Naive thymus-derived CD4-positive, alpha-beta T cell (primary cell): ENCODE measurements at regions not wholly inside any gene's neighbourhood (a gene's known extent, or its start where the extent isn't known, plus 50 kb on each side); places are given as distances from the start of the nearest gene placed in this dataset.

ENCODE experiments used
- ATAC-seq: fragments of 150-1000 bp; cut with Tn5 transposase; 2 replicates; pipeline ENCODE4 v1.10.0; 2021; ENCODE audit warnings: mild to moderate bottlenecking, moderate library complexity
- CTCF ChIA-PET: fragments of 350-600 bp; sonication (Branson Sonifier 250); formaldehyde crosslinking; loops from one replicate; lab custom pipeline; 2021; ENCODE audit warnings: antibody characterized with exemption; lab: Charles Lee
- POLR2A ChIA-PET: fragments of 350-600 bp; sonication (Branson Sonifier 250); formaldehyde crosslinking; loops from one replicate; lab custom pipeline; 2021; ENCODE audit warnings: antibody characterized with exemption, inconsistent platforms; lab: Charles Lee
- DNase-seq, 9 donors: peaks; one replicate each; pipeline versions ENCODE4 v3.0.0 to v3.0.0-alpha.2; 2020 to 2022; ENCODE audit warnings: mixed read lengths in 1 of 9
- H3K27ac ChIP-seq: one replicate; pipeline ENCODE4 v1.7.0; 2013; ENCODE audit warnings: mild to moderate bottlenecking, low read depth, low read length, moderate library complexity
- H3K27me3 ChIP-seq, 2 donors: one replicate each; pipeline ENCODE4 v1.7.0; 2013; ENCODE audit warnings: low read length in 2 of 2, mild to moderate bottlenecking in 2 of 2, moderate library complexity in 2 of 2; ENCODE audit not compliant: control insufficient read depth in 2 of 2, insufficient read depth in 2 of 2
- H3K36me3 ChIP-seq, 3 experiments: 1 replicate in 2 of 3; 2 replicates in 1 of 3; pipeline ENCODE4 v1.7.0; 2013; ENCODE audit warnings: low read length in 3 of 3, mild to moderate bottlenecking in 3 of 3, moderate library complexity in 1 of 3; ENCODE audit not compliant: insufficient read depth in 3 of 3, control insufficient read depth in 2 of 3
- H3K4me1 ChIP-seq, 2 donors: one replicate each; pipeline ENCODE4 v1.7.0; 2013; ENCODE audit warnings: low read length in 2 of 2, mild to moderate bottlenecking in 2 of 2, moderate library complexity in 1 of 2; ENCODE audit not compliant: control insufficient read depth in 2 of 2, insufficient read depth in 2 of 2
- H3K4me3 ChIP-seq: 2 replicates; pipeline ENCODE4 v1.7.0; 2013; ENCODE audit warnings: mild to moderate bottlenecking, low read length
- H3K9me3 ChIP-seq, 3 experiments: 1 replicate in 2 of 3; 2 replicates in 1 of 3; pipeline ENCODE4 v1.7.0; 2013; ENCODE audit warnings: low read length in 3 of 3; ENCODE audit not compliant: control insufficient read depth in 2 of 3
- H3K27ac Mint-ChIP-seq, 9 donors: one replicate each; pipeline ENCODE4 v1.8.0; 2020 to 2022; ENCODE audit warnings: mixed read lengths in 9 of 9, mild to moderate bottlenecking in 8 of 9, moderate library complexity in 5 of 9, inconsistent platforms in 2 of 9
- H3K27me3 Mint-ChIP-seq, 5 donors: one replicate each; pipeline ENCODE4 v1.8.0; 2021 to 2022; ENCODE audit warnings: mixed read lengths in 5 of 5, mild to moderate bottlenecking in 1 of 5
- H3K36me3 Mint-ChIP-seq, 5 donors: one replicate each; pipeline ENCODE4 v1.8.0; 2020 to 2022; ENCODE audit warnings: mixed read lengths in 5 of 5, mild to moderate bottlenecking in 3 of 5, inconsistent platforms in 1 of 5
- H3K4me1 Mint-ChIP-seq, 7 donors: one replicate each; pipeline ENCODE4 v1.8.0; 2020 to 2022; ENCODE audit warnings: mixed read lengths in 7 of 7, mild to moderate bottlenecking in 3 of 7, inconsistent platforms in 1 of 7
- H3K4me3 Mint-ChIP-seq, 10 donors: one replicate each; pipeline ENCODE4 v1.8.0; 2020 to 2022; ENCODE audit warnings: mild to moderate bottlenecking in 10 of 10, mixed read lengths in 10 of 10, moderate library complexity in 6 of 10, inconsistent platforms in 2 of 10
- H3K9me3 Mint-ChIP-seq, 11 donors: one replicate each; pipeline ENCODE4 v1.8.0; 2020 to 2022; ENCODE audit warnings: mixed read lengths in 11 of 11, mild to moderate bottlenecking in 4 of 11, inconsistent platforms in 1 of 11, moderate library complexity in 1 of 11
- intact Hi-C, 2 donors: fragments of 100-400 bp; cut with micrococcal nuclease; formaldehyde crosslinking; loops; one replicate each; pipeline ENCODE4 v1.15.1; 2023

GRCh38 chr2:64237266-64237665, 93.0 kb upstream of the PELI1 start:
- intact Hi-C loops = no loop called here
- peaks cover 0 to 17% (median 0%) of the 10 kb centered on the region in 5 donors for H3K27me3 Mint-ChIP-seq
- POLR2A ChIA-PET = interaction anchor here (0.6 to 1.2 kb wide), 4 partner anchors 27 to 173 kb away, joined by 3 to 6 read pairs (median 3); no protein-coding TSS in a partner anchor
- no peaks in the 10 kb centered on the region for H3K27me3 ChIP-seq
- CTCF ChIA-PET = no interaction called here
- no peaks in the 10 kb centered on the region for H3K36me3 ChIP-seq
- no peak overlapping the region for H3K4me3 ChIP-seq
- DNase-seq (no peak), ATAC-seq (no peak)
- no peak overlapping the region for H3K27ac ChIP-seq
- H3K36me3 Mint-ChIP-seq = peaks cover 0 to 16% (median 7%) of the 10 kb centered on the region in 5 donors
- peaks cover 0 to 5% (median 0%) of the 10 kb centered on the region in 7 donors for H3K4me1 Mint-ChIP-seq
- H3K27ac Mint-ChIP-seq = no peak overlapping the region
- H3K4me1 ChIP-seq = no peaks in the 10 kb centered on the region
- H3K9me3 Mint-ChIP-seq = peaks cover 0 to 5% (median 0%) of the 10 kb centered on the region in 11 donors
- no peaks in the 10 kb centered on the region for H3K9me3 ChIP-seq
- no peak overlapping the region for H3K4me3 Mint-ChIP-seq

- DNase-seq (no peak), ATAC-seq (no peak)
- Mint-ChIP-seq H3K36me3 (peaks cover 0 to 17% (median 7%) of the 10 kb centered on the region in 5 donors), H3K27me3 (peaks cover 0 to 22% (median 0%) of the 10 kb centered on the region in 5 donors), H3K9me3 (peaks cover 0 to 5% (median 0%) of the 10 kb centered on the region in 11 donors), H3K4me1 (peaks cover 0 to 6% (median under 1%) of the 10 kb centered on the region in 7 donors), H3K27ac (no peak overlapping the region), H3K4me3 (no peak overlapping the region)
- intact Hi-C loops = no loop called here
- Histone ChIP-seq H3K27ac (no peak overlapping the region), H3K27me3 (no peaks in the 10 kb centered on the region), H3K4me3 (no peak overlapping the region), H3K4me1 (no peaks in the 10 kb centered on the region), H3K36me3 (no peaks in the 10 kb centered on the region), H3K9me3 (no peaks in the 10 kb centered on the region)
- CTCF ChIA-PET = no interaction called here
- POLR2A ChIA-PET = no interaction called here
Measured at GRCh38 chr2:64238799-64239198, 94.6 kb upstream of the PELI1 start.

DNA sequence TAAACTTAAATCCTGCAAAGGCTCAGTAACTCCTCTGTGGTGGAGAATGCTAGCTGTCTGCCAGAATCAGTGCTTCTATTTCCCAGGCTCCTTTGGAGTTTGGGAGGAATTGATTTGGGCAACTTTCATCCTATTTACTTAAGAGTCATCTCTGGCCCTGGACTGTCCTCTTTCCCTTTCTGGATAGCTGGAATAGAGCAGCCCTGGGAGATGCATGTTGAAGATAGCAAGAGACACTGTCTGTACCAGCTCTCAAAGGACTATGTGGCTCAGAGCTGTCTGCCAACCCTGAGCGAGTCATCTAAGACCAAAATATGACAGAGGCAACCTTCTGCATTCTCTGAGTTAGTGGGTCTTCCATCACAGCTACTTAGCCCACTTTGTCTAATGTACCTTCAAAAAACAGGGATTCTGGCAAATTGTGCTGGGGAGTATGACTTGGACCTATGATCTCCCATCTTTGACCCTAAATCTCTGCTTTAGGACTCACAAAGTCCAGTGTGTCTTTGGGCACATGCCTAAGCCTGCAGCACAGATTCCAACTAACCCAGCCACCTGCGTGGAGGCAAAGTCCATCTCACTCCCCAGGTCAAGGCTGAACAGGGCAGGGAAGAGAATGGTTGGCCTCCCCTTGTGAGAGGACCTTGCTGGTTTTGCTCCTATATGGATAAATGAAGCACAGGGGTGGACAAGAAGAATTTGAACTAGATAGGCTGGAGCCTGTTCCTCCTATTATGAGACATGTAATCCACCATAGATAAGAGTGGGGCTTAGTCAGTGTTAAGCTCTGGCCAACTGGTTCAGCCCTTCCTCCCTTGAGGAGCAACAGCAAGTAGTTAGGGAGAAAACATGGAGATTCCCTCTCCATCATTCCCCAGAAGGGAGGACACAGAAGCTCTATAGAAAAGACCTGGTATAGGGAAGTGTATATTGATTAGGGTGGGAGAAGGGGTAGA, 99.1 kb upstream of the PELI1 start:
- Histone ChIP-seq H3K36me3 (no peaks in the 10 kb centered on the region), H3K27ac (no peak overlapping the region), H3K4me1 (no peaks in the 10 kb centered on the region), H3K27me3 (no peaks in the 10 kb centered on the region), H3K4me3 (no peak overlapping the region), H3K9me3 (no peaks in the 10 kb centered on the region)
- H3K27ac Mint-ChIP-seq = no peak overlapping the region
- H3K36me3 Mint-ChIP-seq = peaks cover 0 to 12% (median 5%) of the 10 kb centered on the region in 5 donors
- peaks cover 0 to 25% (median 0%) of the 10 kb centered on the region in 5 donors for H3K27me3 Mint-ChIP-seq
- H3K4me1 Mint-ChIP-seq = peaks cover 0 to 6% (median 0%) of the 10 kb centered on the region in 7 donors
- intact Hi-C loops = no loop called here
- DNase-seq (no peak), ATAC-seq (no peak)
- H3K9me3 Mint-ChIP-seq = peaks cover 0 to 7% (median 0%) of the 10 kb centered on the region in 11 donors
- POLR2A ChIA-PET = interaction anchor here (0.7 to 1.5 kb wide), 2 partner anchors 17 to 22 kb away, joined by 3 to 4 read pairs; no protein-coding TSS in a partner anchor
- H3K4me3 Mint-ChIP-seq = no peak overlapping the region
- CTCF ChIA-PET = interaction anchor here (0.6 kb wide), 1 partner anchor 160 kb away, joined by 3 read pairs; no protein-coding TSS in a partner anchor

DNA sequence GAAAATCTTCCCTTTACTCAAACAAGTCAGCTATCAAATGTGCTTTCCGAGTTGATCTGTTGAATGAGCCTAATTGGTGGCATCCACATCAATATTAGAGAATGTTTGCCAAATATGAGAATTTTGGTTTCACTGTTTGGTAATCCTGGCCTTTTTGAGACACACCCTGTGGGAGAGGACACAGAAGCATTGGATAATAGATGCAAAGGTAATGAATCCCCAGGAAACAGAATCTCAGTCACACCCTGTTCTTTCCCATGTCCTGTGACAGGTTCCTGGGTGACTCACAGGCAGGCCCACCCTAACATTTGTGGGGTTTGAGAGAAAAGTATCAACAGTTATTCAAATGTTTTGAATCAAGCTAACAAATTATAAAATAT, 99.8 kb upstream of the PELI1 start:
- Mint-ChIP-seq H3K36me3 (peaks cover 0 to 10% (median 3%) of the 10 kb centered on the region in 5 donors), H3K27ac (no peak overlapping the region), H3K9me3 (peaks cover 0 to 8% (median 0%) of the 10 kb centered on the region in 11 donors), H3K4me3 (no peak overlapping the region), H3K27me3 (peaks cover 0 to 25% (median 0%) of the 10 kb centered on the region in 5 donors), H3K4me1 (peaks cover 0 to 6% (median 0%) of the 10 kb centered on the region in 7 donors)
- Histone ChIP-seq H3K36me3 (no peaks in the 10 kb centered on the region), H3K27ac (no peak overlapping the region), H3K9me3 (no peaks in the 10 kb centered on the region), H3K4me3 (no peak overlapping the region), H3K4me1 (no peaks in the 10 kb centered on the region), H3K27me3 (no peaks in the 10 kb centered on the region)
- POLR2A ChIA-PET = interaction anchor here (1.2 kb wide), 1 partner anchor 14 kb away, joined by 3 read pairs; no protein-coding TSS in a partner anchor
- ATAC-seq (no peak), DNase-seq (no peak)
- CTCF ChIA-PET = no interaction called here
- intact Hi-C loops = no loop called here

GRCh38 chr2:64245631-64246030, 101.4 kb upstream of the PELI1 start:
- ChIA-PET CTCF (no interaction called here), POLR2A (interaction anchor here (0.7 kb wide), 1 partner anchor 35 kb away, joined by 3 read pairs; no protein-coding TSS in a partner anchor)
- no peak overlapping the region for H3K4me3 Mint-ChIP-seq
- ATAC-seq (no peak), DNase-seq (no peak)
- Histone ChIP-seq H3K27me3 (no peaks in the 10 kb centered on the region), H3K4me3 (no peak overlapping the region), H3K27ac (no peak overlapping the region), H3K9me3 (no peaks in the 10 kb centered on the region), H3K36me3 (no peaks in the 10 kb centered on the region), H3K4me1 (no peaks in the 10 kb centered on the region)
- H3K27ac Mint-ChIP-seq = no peak overlapping the region
- intact Hi-C loops = no loop called here
- peaks cover 0 to 10% (median 0%) of the 10 kb centered on the region in 11 donors for H3K9me3 Mint-ChIP-seq
- H3K4me1 Mint-ChIP-seq = peaks cover 0 to 8% (median 3%) of the 10 kb centered on the region in 7 donors
- peaks cover 0 to 22% (median 0%) of the 10 kb centered on the region in 5 donors for H3K27me3 Mint-ChIP-seq
- peaks cover 0 to 7% (median 5%) of the 10 kb centered on the region in 5 donors for H3K36me3 Mint-ChIP-seq

GRCh38 chr2:64246962-64247361, 102.7 kb upstream of the PELI1 start:
- peaks cover 0 to 11% (median 0%) of the 10 kb centered on the region in 5 donors for H3K27me3 Mint-ChIP-seq
- Histone ChIP-seq H3K4me1 (no peaks in the 10 kb centered on the region), H3K36me3 (no peaks in the 10 kb centered on the region), H3K27me3 (no peaks in the 10 kb centered on the region), H3K4me3 (no peak overlapping the region), H3K9me3 (no peaks in the 10 kb centered on the region), H3K27ac (no peak overlapping the region)
- H3K36me3 Mint-ChIP-seq = peaks cover 0 to 6% (median 0%) of the 10 kb centered on the region in 5 donors
- POLR2A ChIA-PET = interaction anchor here (0.7 kb wide), 1 partner anchor 42 kb away, joined by 3 read pairs; no protein-coding TSS in a partner anchor
- peaks cover 0 to 10% (median 0%) of the 10 kb centered on the region in 11 donors for H3K9me3 Mint-ChIP-seq
- ATAC-seq (no peak), DNase-seq (no peak)
- intact Hi-C loops = no loop called here
- H3K4me1 Mint-ChIP-seq = peaks cover 0 to 7% (median 3%) of the 10 kb centered on the region in 7 donors
- peak overlapping the region in 1 of 9 donors; percentile 12 for H3K27ac Mint-ChIP-seq
- CTCF ChIA-PET = no interaction called here
- no peak overlapping the region for H3K4me3 Mint-ChIP-seq
